DMS153 treated with DMSO at 0.1 percent for 48 hours (cell line): ENCODE measurements at regions not wholly inside any gene's neighbourhood (a gene's known extent, or its start where the extent isn't known, plus 50 kb on each side); places are given as distances from the start of the nearest gene placed in this dataset.

Experiments used
- DNase-seq: peaks from one replicate; lab custom pipeline; 2025; ENCODE audit not compliant: unreplicated experiment; lab: John Stamatoyannopoulos, UW

GRCh38 chrX:96311366-96311765 lies 373.3 kb upstream of the DIAPH2 start:
- no peak for DNase-seq

GRCh38 chrX:96314985-96315384 lies 369.7 kb upstream of the DIAPH2 start:
- DNase-seq = no peak

GRCh38 chrX:96361844-96362243 lies 322.8 kb upstream of the DIAPH2 start:
- no peak for DNase-seq

GRCh38 chrX:96372313-96373046 lies 312.2 kb upstream of the DIAPH2 start:
- no peak for DNase-seq

- no peak for DNase-seq
Measured at GRCh38 chrX:96373047-96373355, 311.6 kb upstream of the DIAPH2 start.

- no peak for DNase-seq
Measured at GRCh38 chrX:96376266-96376665, 308.4 kb upstream of the DIAPH2 start.

GRCh38 chrX:96379951-96380350 lies 304.7 kb upstream of the DIAPH2 start:
- DNase-seq = no peak

- DNase-seq = no peak
Measured at GRCh38 chrX:96382018-96382417, 302.6 kb upstream of the DIAPH2 start.

- DNase-seq = no peak
Measured at GRCh38 chrX:96383428-96383827, 301.2 kb upstream of the DIAPH2 start.

- DNase-seq = no peak
Measured at GRCh38 chrX:96386325-96386724, 298.3 kb upstream of the DIAPH2 start.

GRCh38 chrX:96386981-96387380 lies 297.7 kb upstream of the DIAPH2 start:
- DNase-seq = no peak

- DNase-seq = no peak
Measured at GRCh38 chrX:96387801-96388200, 296.8 kb upstream of the DIAPH2 start.

GRCh38 chrX:96389281-96390047 lies 295.2 kb upstream of the DIAPH2 start:
- no peak for DNase-seq

GRCh38 chrX:96394598-96394997 lies 290.0 kb upstream of the DIAPH2 start:
- DNase-seq = no peak

GRCh38 chrX:96403446-96403845 lies 281.2 kb upstream of the DIAPH2 start:
- no peak for DNase-seq

- DNase-seq = no peak
Measured at GRCh38 chrX:96405842-96406241, 278.8 kb upstream of the DIAPH2 start.

GRCh38 chrX:96407072-96407471 lies 277.6 kb upstream of the DIAPH2 start:
- no peak for DNase-seq

GRCh38 chrX:96407501-96407900 lies 277.1 kb upstream of the DIAPH2 start:
- no peak for DNase-seq

- DNase-seq = no peak
Measured at GRCh38 chrX:96407981-96408380, 276.7 kb upstream of the DIAPH2 start.

- DNase-seq = no peak
Measured at GRCh38 chrX:96410927-96411326, 273.7 kb upstream of the DIAPH2 start.

GRCh38 chrX:96417695-96418094 lies 266.9 kb upstream of the DIAPH2 start:
- no peak for DNase-seq

GRCh38 chrX:96424007-96424406 lies 260.6 kb upstream of the DIAPH2 start:
- no peak for DNase-seq

- DNase-seq = no peak
Measured at GRCh38 chrX:96425200-96425599, 259.4 kb upstream of the DIAPH2 start.
